SK-N-SH treated with all-trans-retinoic acid at 6 μM for 48 hours (cell line): ENCODE measurements at regions not wholly inside any gene's neighbourhood (a gene's known extent, or its start where the extent isn't known, plus 50 kb on each side); places are given as distances from the start of the nearest gene placed in this dataset.
"Not testable (repeated sequence)": the region's sequence is repeated elsewhere in the genome, so short reads cannot be mapped to it uniquely, and the experiment has no call there.

Experiments used
- ATAC-seq: fragments of 200-7000 bp; cut with Tn5 transposase; 3 replicates; pipeline ENCODE4 v1.9.1; 2020; ENCODE audit warnings: mild to moderate bottlenecking, moderate library complexity
- BACH2 ChIP-seq: fragments of 250-450 bp; sonication (Bioruptor Pico); IDR thresholded peaks from 2 replicates; pipeline ENCODE4 v1.9.0; 2021; ENCODE audit warnings: mild to moderate bottlenecking, borderline replicate concordance
- CSDC2 ChIP-seq: fragments of 250-450 bp; sonication (Bioruptor Pico); IDR thresholded peaks from 2 replicates; pipeline ENCODE4 v1.5.0; 2020; ENCODE audit warnings: mild to moderate bottlenecking, moderate library complexity
- OSR1 ChIP-seq: fragments of 250-450 bp; sonication (Bioruptor Pico); IDR thresholded peaks from 2 replicates; pipeline ENCODE4 v1.8.0; 2022; ENCODE audit warnings: moderate library complexity, mild to moderate bottlenecking, inconsistent platforms
- TOX ChIP-seq: fragments of 250-450 bp; sonication (Bioruptor Pico); IDR thresholded peaks from 2 replicates; pipeline ENCODE4 v1.8.0; 2021; ENCODE audit warnings: mild to moderate bottlenecking, moderate library complexity, borderline replicate concordance
- ZFP3 ChIP-seq: fragments of 250-450 bp; sonication (Bioruptor Pico); IDR thresholded peaks from 2 replicates; pipeline ENCODE4 v1.5.0; 2020; ENCODE audit warnings: mild to moderate bottlenecking, moderate library complexity
- ZFP30 ChIP-seq: fragments of 450-650 bp; formaldehyde crosslinking; IDR thresholded peaks from 2 replicates; pipeline ENCODE4 v1.5.0; 2022; ENCODE audit warnings: mild to moderate bottlenecking, moderate library complexity
- ZNF70 ChIP-seq: fragments of 450-650 bp; formaldehyde crosslinking; IDR thresholded peaks from 2 replicates; pipeline ENCODE4 v1.5.0; 2020; ENCODE audit warnings: mild to moderate bottlenecking, moderate library complexity
- TF ChIP-seq, protein P1 (sequence below): fragments of 250-450 bp; sonication (Bioruptor Pico); IDR thresholded peaks from 2 replicates; pipeline ENCODE4 v1.5.0; 2020; ENCODE audit warnings: mild to moderate bottlenecking, moderate library complexity
- TF ChIP-seq, protein P2 (sequence below): fragments of 250-450 bp; sonication (Bioruptor Pico); IDR thresholded peaks from 2 replicates; pipeline ENCODE4 v1.5.1; 2021; ENCODE audit warnings: mild to moderate bottlenecking, moderate library complexity
- TF ChIP-seq, protein P3 (sequence below): fragments of 250-450 bp; sonication (Bioruptor Pico); IDR thresholded peaks from 2 replicates; pipeline ENCODE4 v1.5.1; 2020; ENCODE audit warnings: low read depth, mild to moderate bottlenecking, moderate library complexity
- TF ChIP-seq, protein P4 (sequence below): fragments of 250-450 bp; sonication (Bioruptor Pico); IDR thresholded peaks from 2 replicates; pipeline ENCODE4 v1.8.0; 2020; ENCODE audit warnings: mild to moderate bottlenecking, moderate library complexity, borderline replicate concordance

DNA sequence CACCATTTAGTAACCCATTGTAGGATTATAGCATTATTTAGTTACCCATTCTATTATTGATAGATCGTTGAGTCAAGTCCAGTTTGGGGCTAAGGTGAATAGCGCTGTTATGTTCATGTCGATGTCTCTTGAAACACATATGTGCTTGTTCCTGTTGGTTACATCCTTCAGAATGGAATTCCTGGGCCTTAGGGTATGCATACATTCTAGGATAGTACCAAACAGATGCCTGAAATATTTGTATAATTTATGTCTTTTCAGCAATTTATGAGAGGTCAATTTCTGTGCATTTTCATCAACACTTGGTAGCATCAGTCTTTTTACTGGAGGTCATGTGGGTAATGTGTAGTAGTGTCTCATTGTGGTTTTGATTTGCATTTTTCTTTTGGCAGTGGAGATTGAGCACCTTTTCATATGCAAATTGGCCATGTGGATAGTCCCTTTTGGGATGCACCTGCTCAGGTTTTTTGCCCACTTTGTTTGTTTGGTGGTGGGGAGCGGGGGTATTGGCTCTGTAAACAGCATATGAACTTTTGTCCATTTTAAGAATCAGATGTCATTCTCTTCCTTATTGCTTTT is 104.2 kb downstream of the CDRT15L2 start:
- not testable (repeated sequence) for ATAC-seq

DNA sequence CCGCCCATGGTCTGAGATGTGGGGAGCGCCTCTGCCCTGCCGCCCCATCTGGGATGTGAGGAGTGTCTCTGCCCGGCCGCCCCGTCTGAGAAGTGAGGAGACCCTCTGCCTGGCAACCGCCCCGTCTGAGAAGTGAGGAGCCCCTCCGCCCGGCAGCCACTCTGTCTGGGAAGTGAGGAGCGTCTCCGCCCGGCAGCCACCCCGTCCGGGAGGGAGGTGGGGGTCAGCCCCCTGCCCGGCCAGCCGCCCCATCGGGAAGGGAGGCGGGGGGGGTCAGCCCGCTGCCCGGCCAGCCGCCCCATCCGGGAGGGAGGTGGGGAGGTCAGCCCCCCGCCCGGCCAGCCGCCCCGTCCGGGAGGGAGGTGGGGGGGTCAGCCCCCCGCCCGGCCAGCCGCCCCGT is 105.5 kb downstream of the CDRT15L2 start:
- not testable (repeated sequence) for ATAC-seq

DNA sequence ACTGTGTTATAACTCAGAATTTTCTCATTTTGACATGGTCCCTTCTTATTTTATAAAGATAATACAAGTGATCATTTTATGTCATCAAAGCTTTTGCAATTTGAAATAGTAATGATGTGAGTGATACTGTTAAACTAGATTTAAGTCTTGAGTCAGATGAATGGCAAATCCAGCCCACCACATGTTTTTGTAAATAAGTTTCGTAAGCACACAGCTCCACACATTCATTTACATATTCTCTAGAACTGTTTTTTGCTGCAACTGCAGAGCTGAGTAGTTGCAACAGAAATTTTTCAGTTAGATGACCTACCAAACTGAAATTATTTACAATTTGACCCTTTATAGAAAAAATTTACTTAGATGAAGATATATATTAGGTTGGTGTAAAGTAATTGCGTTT is 108.1 kb downstream of the CDRT15L2 start:
- not testable (repeated sequence) for ATAC-seq

DNA sequence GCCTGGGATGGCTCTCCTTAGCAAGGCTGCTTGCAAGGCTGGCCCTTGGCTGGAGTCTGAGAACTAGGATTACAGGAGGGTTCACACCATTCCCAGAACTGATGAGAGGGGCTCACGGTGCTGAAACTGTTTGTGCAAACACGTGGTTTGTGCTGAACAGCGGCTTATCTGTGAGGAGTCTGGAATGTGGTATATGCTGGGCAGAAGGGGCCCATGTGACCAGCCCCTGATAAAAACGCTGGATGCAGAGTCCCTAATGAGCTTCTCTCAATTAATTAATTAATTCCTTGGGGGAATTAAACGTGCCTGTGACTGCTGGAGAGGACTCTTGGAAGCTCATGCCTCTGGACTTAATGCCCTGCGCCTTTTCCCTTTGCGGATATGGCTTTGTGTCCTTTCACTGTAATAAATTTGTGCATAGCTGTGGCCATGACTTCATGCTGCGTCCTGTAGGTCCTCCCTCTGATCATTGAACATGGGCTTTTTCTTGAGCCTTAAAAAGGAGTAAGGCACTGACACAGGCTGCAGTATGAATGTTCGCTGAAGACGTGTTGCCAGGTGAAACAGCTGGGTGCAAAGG is 109.7 kb downstream of the CDRT15L2 start:
- not testable (repeated sequence) for ATAC-seq

DNA sequence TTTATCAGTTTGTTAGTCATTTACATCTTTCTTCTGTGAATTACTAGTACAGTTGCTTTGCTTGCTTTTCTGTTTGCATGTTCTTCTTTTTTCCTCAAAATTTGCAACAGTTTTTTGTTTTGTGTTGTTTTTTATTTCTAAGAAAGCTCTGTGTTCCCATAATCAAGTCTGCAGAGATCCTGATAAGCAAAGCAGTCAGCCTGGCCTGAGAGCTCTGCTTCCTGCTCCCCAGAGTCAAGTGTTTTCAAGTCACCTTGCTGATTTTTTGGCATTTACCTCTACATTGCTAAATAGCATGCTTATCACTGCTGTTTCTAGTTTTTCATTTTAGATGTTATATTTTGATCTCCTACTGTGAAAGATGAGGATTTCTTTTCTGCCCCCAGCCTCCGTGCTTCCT is 113.2 kb downstream of the CDRT15L2 start:
- ATAC-seq, result not testable (repeated sequence)

DNA sequence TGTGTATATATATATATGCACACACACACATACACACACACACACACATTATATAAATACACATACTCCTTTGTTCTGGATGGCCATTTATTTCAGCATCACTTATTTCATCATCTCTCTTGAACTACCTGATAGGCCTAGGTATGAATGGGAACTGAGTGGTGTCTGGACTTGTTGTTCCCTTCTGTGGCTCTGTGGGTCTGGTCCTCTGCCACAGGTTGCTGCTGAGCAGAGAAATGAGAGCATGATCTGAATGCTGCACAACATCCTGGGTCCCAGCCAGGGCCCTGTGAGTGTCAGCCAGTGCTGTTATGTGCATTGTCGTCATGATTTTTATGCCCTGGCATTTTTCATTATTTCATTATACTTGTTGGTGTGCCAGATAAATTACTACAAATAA is 116.3 kb downstream of the CDRT15L2 start:
- not testable (repeated sequence) for ATAC-seq

DNA sequence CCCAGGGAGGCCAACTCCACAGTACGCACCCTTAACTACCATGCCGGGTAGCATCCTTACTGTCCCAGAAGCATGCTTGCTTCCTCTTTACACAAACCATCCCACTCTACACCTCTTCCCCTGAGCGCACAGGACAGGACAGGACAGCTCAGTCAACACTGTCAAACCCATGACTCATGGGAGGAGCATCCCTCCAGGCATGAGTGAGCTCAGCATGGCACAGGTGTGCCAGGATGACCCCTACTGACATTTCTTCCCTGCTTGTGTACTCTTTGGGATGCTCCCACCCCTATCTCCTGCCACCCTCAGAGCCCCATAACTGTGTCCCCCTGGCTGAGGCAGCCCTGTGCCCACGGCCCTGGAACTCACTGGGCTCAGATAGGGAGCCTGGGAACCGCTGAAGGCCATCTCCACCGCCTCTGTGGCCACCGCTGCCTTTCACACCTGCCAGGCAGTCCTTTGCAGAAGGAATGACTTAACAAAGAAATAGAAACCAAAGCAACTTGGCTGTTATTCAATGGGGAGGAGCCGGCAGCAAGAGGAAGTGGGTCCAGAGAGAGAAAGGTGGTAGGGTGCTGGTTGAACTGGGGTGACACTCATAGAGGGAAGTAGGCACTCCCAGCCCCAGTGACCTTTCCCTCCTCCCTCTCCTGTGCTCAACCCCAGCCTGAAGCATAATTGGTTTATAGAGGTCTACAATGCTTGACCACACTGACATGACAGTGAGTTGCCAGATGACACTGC is 119.1 kb downstream of the CDRT15L2 start:
- not testable (repeated sequence) for ATAC-seq

DNA sequence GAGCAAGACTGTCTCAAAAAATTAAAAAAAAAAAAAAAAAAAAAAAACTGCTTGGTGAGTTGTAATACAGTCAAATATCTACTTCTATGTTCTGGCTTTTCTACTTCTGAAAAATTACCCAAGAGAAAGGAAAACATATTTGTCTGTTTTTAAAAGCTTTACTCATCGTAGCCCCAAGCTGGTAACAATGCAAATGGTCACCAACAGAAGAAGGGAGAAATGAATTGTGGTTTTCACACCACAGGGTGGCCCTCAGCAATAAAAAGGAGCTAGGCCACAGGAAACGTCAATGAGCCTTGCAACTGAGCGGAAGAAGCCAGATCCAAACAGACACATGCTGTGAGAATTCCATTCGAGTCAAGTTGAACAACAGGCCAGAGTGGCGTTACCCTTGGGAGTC is 121.0 kb downstream of the CDRT15L2 start:
- ATAC-seq, result not testable (repeated sequence)

DNA sequence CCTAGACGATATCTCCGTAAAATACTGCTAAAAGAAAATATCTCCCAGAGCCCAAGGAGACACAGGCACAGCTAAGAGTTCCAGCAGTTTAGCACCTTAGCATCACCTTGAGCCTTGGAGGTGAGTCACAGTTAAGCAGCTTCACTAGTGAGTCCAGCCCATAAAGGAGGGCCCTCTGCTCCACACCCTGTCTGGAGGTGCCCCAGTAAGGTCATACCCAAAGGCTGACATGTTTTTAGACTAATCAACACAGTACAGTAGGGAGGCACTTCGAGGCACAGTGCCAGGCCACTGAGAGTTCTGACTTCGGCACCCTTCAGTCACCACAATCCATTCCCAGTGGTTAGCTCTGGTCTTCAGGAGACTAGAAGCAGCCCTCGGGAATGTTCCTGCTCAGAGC is 121.8 kb downstream of the CDRT15L2 start:
- ATAC-seq, result not testable (repeated sequence)

DNA sequence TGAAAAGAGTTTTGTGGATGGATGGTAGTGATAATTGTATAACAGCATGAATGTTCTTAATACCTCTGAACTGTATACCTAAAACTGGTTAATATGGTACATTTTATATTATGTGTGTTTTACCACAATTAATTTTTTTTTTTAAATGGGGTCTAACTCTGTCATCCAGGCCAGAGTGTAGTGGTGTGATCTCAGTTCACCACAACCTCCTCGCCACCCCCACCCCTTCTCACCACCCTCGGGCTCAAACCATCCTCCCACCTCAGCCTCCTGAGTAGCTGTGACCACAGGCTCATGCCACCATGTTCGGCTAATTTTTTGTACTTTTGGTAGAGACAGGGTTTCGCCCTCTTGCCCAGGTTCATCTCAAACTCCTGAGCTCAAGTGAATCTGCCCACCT is 123.2 kb downstream of the CDRT15L2 start:
- ATAC-seq, result no peak
- TF ChIP-seq BACH2 (no peak), CSDC2 (CRISPR knock-in tag) (no peak), OSR1 (CRISPR knock-in tag) (no peak), ZFP3 (CRISPR knock-in tag) (no peak), TOX (no peak), ZNF70 (CRISPR knock-in tag) (no peak), ZFP30 (CRISPR knock-in tag) (no peak)
- TF ChIP-seq, protein P1, sequence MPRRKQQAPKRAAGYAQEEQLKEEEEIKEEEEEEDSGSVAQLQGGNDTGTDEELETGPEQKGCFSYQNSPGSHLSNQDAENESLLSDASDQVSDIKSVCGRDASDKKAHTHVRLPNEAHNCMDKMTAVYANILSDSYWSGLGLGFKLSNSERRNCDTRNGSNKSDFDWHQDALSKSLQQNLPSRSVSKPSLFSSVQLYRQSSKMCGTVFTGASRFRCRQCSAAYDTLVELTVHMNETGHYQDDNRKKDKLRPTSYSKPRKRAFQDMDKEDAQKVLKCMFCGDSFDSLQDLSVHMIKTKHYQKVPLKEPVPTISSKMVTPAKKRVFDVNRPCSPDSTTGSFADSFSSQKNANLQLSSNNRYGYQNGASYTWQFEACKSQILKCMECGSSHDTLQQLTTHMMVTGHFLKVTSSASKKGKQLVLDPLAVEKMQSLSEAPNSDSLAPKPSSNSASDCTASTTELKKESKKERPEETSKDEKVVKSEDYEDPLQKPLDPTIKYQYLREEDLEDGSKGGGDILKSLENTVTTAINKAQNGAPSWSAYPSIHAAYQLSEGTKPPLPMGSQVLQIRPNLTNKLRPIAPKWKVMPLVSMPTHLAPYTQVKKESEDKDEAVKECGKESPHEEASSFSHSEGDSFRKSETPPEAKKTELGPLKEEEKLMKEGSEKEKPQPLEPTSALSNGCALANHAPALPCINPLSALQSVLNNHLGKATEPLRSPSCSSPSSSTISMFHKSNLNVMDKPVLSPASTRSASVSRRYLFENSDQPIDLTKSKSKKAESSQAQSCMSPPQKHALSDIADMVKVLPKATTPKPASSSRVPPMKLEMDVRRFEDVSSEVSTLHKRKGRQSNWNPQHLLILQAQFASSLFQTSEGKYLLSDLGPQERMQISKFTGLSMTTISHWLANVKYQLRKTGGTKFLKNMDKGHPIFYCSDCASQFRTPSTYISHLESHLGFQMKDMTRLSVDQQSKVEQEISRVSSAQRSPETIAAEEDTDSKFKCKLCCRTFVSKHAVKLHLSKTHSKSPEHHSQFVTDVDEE (CRISPR knock-in tag), result no peak
- TF ChIP-seq, protein P2, sequence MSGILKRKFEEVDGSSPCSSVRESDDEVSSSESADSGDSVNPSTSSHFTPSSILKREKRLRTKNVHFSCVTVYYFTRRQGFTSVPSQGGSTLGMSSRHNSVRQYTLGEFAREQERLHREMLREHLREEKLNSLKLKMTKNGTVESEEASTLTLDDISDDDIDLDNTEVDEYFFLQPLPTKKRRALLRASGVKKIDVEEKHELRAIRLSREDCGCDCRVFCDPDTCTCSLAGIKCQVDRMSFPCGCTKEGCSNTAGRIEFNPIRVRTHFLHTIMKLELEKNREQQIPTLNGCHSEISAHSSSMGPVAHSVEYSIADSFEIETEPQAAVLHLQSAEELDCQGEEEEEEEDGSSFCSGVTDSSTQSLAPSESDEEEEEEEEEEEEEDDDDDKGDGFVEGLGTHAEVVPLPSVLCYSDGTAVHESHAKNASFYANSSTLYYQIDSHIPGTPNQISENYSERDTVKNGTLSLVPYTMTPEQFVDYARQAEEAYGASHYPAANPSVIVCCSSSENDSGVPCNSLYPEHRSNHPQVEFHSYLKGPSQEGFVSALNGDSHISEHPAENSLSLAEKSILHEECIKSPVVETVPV (CRISPR knock-in tag), result no peak
- TF ChIP-seq, protein P3, sequence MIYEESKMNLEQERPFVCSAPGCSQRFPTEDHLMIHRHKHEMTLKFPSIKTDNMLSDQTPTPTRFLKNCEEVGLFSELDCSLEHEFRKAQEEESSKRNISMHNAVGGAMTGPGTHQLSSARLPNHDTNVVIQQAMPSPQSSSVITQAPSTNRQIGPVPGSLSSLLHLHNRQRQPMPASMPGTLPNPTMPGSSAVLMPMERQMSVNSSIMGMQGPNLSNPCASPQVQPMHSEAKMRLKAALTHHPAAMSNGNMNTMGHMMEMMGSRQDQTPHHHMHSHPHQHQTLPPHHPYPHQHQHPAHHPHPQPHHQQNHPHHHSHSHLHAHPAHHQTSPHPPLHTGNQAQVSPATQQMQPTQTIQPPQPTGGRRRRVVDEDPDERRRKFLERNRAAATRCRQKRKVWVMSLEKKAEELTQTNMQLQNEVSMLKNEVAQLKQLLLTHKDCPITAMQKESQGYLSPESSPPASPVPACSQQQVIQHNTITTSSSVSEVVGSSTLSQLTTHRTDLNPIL (CRISPR knock-in tag), result no peak
- TF ChIP-seq, protein P4, sequence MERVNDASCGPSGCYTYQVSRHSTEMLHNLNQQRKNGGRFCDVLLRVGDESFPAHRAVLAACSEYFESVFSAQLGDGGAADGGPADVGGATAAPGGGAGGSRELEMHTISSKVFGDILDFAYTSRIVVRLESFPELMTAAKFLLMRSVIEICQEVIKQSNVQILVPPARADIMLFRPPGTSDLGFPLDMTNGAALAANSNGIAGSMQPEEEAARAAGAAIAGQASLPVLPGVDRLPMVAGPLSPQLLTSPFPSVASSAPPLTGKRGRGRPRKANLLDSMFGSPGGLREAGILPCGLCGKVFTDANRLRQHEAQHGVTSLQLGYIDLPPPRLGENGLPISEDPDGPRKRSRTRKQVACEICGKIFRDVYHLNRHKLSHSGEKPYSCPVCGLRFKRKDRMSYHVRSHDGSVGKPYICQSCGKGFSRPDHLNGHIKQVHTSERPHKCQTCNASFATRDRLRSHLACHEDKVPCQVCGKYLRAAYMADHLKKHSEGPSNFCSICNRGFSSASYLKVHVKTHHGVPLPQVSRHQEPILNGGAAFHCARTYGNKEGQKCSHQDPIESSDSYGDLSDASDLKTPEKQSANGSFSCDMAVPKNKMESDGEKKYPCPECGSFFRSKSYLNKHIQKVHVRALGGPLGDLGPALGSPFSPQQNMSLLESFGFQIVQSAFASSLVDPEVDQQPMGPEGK (CRISPR knock-in tag), result no peak
